Astrocyte of the hippocampus (primary cell): ENCODE measurements at regions not wholly inside any gene's neighbourhood (a gene's known extent, or its start where the extent isn't known, plus 50 kb on each side); places are given as distances from the start of the nearest gene placed in this dataset.

Experiments
- DNase-seq: peaks from one replicate; pipeline ENCODE4 v3.0.0; 2011; ENCODE audit warnings: low read depth, low spot score

DNA sequence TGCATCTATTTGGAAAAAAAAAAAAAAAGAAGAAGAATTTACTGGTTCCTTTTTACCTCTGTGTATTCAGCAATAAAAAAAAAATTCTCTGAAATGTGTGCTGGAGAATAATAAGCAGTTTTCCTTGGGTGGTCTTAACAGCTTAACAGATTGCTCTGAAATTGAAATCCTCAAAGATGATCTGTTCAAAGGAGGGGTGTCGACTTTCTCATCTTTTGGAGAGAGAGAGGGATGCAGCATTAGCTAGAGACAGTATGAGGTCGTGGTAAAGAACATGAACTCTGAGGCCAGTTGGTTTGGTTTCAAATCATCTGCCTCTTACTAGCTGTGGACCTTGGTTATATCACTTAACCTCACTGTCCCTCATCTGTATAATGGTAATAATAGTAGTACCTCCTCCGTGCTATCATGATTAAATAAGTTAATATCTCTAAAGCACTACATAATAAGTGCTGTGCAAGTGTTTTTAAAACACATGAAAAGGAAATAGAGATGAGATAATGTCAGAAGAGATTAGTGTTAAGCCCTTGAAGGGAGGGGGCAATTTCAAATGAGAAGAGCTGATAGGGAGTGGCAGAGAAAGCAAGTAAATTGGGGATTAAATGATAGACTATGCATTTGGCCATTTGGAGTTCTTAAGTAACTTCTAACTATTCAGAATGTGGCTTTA is 109.9 kb upstream of the LIMCH1 start:
- DNase-seq: no peak

DNA sequence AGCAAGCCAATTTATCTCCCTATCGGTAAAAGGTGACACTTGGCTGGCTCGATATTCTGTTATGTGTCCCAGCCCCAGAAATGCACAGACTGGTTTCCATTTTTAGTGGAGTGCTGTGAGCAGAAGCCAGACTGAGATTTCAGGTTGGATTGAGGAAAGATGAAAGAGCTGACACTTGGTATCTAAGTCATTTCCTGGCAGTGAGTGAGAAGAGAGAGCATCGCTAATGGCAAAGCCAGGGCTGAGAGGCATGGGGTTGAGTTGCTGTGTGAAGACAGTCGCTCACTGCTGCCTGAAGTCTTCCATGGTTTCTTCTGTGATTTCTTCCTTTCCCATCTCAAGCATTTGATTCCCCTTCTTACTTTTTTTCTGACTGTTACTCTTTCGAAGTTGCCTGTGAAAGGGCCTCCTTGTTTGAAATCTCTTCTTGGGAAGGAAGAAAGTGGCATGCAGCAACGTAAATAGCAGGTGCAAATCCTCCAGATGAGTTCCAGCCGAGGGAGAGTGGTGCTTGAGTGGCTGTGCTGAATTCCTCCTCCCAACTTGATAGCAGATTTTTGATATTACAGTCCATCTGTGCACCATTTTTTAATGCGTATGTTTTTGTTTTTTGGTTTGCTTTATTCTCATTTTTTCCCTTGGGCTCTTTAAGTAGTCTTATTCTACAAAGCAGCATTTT is 109.2 kb upstream of the LIMCH1 start:
- no peak for DNase-seq

DNA sequence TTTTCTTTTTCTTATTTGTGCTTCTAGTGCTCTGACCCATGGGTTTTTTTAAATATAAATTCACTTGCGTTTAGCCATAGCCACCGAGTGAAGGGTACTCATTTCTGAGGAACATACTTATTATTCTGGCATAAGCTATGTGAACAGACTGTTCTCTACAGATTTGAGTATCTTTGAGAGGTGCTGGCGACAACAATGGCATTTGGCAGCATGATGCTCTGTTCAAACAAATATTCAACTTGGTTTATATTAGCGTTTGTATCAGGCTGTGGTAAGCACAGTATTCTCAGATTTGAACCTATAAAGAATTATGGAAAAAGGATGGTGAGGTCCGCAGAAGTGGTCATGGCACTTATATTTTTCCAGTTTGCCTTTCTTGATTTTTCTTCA is 108.7 kb upstream of the LIMCH1 start:
- DNase-seq: no peak

DNA sequence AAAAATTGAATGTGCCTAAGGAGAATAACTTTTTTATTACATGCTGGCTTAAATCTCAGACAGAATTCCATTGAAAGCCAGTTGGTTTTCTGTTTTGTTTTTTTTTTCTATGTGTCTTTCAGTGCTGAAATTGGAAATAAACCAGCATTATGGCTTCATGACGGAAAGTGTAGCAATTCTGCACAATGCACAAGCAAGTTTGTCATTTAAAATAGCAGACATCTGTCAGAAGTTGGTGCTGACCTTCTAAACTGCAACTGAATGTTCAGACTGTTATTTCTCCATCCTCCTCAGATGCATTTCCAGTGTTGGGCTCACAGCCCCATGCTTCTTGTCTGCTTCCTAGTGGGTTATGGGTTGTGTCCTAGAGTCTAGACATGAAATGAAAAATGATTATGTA is 107.2 kb upstream of the LIMCH1 start:
- peak; percentile 42 for DNase-seq

DNA sequence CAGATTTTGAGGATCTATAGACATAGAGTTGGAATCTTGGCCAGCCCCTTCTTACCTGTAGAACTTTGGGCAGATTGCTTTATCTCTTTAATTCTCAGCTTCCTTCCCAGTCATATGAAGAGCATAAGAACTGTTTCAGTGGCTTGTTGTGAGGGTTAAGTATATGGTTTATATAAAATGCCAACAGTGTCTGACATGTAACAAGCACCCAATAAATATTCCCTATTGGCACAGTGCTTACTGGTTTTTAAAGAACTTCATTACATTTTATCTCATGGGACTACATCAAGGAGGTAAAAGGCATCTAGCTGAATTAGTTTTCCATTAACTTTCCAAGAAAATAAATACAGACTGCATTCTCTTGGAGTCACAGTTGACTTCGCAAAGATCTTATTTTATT is 106.7 kb upstream of the LIMCH1 start:
- DNase-seq: no peak

DNA sequence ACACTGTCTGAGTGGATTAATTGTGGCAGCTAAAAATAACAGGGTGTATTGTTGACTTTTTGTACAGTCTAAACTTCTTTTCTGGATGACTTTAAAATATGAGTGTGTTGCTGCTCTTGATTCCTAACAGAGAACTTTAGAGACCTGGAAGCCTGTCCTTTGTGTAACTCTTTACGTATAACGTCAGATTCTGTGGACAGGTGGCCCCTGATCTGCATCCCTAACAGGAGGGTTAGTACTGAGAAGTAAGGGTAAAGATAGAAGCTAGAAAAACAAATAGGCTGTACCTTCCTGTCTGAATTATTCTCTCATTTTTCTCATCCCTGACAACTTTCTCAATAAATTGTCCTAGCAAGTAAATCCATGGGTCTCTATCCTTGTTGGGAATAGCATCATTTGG is 105.7 kb upstream of the LIMCH1 start:
- DNase-seq: peak; percentile 23

DNA sequence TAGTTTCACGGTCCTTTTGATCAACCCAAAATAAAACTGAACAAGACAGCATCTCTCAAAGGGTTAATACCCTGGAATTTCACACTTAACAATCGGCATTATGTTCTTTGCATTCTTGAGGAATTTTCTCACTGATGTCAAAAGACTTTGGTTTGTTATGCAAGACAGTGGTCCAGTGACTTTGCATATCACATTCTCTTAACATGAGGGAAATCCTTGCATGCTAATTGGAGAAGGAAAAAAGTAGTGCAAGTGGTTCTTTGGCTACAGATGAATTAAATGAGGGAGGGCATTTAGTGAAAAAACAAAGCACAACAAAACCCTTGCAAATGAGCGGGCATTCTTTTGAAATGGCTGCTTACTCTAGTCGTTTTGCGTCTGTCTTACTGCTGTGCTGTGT is 105.1 kb upstream of the LIMCH1 start:
- peak; percentile 94 for DNase-seq

DNA sequence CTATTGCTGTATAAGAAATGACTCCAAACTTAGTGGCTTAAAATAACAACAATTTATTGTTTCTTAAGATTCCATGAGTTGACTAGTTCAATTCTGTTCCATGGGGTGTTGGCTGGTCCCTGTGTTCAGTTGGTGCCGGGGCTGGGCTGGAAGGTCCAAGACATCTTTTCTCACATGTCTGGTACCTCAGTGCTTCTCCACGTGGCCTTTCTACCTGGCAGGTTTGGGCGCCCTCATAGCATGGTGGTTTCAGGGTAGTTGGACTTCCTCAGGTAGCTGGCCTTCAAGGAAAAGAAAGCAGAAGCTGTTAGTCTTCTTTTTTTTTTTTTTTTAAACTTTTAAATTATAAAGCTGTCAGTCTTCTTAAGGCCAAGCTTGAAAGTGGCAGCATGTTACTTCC is 104.6 kb upstream of the LIMCH1 start:
- DNase-seq: peak; percentile 37

DNA sequence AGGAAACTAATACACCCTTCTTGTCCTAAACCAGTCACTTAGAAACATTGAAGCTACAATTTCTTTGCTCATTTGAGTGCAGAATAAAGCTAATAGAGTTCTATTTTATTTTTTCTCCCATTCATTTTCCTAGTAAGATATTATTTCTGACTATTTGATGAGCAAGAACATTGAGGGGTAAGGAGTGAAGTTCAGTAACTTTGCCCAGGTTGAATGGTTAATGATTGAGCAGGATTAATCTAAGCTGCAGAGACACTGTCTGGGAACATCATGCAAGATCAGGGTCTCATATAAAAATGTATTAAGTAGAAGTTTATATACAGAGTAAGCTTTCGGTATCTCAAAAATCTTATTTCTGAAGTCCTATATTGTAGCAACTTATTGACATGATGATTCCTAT is 102.4 kb upstream of the LIMCH1 start:
- no peak for DNase-seq

DNA sequence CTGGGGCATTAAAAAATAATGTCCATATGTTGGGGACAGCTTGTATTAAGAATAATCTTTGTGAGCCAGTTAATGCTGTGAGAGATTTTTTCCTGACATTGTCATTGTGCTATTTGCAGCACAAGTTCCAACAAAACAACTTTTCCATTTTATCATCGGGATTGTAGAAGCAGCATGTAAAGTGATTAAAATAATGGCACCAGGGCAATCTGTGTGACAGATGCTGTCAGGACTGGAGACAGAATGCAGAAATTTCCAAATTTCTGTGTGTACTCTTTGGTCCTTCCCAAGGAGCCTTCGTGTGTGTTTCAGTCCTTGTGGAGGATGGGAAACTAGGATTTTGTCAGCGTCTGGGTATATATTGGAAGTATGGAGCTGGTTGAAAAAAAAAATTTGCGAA is 101.5 kb upstream of the LIMCH1 start:
- DNase-seq: no peak

DNA sequence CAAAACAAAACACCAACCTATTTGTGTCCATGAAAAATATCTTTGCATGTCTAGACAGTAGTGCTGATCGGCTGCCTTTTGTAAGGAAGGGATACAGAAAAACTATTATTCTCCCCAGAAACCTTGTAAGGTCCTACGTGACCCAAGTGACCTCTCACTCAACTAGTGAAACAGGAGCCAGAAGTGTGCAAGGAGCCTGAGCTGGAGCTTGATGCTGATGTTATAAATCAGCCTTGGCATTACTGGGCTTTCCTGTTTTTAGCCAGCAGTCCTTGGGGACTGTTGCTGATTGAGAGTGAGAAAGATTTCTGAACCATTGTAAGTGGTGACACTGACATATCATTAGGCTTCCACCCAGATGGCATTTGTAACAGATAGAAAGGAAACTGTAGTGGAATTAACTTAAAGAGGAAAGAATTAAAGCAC is 100.8 kb upstream of the LIMCH1 start:
- no peak for DNase-seq

DNA sequence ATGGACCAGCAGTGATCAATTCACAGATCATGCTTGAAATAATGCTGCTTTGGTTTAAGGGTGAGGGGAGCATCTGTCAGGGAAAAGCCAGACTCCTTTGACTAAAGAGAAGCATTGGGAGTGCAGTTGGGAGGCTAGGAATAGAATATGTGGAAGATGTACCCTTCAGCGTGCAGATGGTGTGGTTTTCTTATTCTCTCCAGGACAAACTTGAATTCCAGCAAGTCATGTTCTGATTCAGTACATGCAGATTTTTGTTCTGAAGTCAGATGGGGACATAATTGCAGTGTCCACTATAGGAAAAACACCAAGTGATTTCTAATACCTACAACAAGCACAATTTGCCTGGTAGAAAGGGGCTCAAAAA is 99.0 kb upstream of the LIMCH1 start:
- DNase-seq: no peak

DNA sequence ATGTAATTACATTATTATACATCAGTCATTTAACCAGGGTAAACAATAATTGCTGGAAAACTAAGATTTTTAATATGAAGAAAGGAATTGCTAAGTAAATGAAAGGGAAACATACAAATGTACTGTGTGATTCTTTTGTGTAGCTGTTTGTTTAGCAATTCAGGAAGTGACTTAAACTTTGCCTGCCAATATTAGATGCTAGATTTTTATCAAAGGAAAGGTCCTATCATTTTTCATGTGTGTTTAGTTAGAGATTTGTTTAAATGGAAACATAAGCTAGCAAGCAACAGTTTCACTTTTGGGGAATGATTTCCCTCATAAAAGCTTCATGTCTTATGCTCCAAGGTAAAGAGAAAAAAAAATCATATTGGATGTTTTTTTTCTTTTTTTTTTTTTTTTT is 95.1 kb upstream of the LIMCH1 start:
- DNase-seq: no peak

DNA sequence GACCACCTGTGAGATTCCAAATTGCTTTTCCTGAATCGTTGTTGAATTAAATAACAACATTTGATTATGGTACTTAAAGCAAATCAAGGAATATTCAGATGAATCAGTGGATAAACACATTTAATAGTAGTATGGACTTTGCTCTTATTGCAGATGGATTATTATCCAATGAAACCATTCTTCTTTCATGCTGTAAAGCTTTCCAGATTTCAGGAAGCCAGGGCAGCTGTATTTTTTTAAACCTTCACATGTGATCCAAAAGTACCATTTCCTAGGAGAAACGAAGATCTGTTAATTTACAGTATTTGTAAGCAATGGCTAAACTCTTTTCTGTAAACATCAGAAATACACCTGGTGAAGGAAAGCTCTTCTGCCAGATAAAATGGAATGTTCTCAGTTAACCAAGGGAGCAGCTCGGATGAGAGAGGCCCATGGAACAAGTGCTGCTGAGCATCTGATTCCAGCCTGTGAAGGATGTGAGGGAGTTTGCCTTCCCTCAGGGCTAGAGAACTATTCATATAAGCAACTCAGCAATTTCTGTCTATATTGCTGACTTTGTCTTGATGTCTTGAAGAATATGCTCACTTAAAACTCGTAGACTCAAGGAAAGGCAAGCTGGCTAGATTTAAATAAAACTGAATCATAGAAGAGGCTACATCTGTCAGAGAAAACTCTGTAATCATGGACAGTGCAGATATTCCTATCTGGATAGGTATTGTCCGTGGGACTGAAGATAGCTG is 94.4 kb upstream of the LIMCH1 start:
- no peak for DNase-seq

DNA sequence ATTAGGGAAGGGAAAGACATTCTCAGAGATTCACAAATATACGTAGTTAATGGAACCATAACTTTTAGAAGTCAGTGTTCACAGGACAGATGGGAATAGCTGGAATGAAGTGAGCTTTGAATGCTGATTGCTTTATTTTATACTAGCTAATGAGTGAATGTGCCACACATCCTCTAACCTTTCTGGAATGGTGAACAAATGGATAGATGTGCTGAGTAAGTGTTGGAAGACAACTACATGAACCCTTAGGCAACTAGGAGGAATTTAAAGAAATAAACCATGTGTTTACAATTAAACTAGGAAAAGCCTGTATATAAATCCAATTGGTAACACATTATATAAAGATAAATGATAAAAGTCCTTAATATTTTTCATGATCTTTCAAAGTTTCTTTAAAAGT is 91.6 kb upstream of the LIMCH1 start:
- DNase-seq: no peak

DNA sequence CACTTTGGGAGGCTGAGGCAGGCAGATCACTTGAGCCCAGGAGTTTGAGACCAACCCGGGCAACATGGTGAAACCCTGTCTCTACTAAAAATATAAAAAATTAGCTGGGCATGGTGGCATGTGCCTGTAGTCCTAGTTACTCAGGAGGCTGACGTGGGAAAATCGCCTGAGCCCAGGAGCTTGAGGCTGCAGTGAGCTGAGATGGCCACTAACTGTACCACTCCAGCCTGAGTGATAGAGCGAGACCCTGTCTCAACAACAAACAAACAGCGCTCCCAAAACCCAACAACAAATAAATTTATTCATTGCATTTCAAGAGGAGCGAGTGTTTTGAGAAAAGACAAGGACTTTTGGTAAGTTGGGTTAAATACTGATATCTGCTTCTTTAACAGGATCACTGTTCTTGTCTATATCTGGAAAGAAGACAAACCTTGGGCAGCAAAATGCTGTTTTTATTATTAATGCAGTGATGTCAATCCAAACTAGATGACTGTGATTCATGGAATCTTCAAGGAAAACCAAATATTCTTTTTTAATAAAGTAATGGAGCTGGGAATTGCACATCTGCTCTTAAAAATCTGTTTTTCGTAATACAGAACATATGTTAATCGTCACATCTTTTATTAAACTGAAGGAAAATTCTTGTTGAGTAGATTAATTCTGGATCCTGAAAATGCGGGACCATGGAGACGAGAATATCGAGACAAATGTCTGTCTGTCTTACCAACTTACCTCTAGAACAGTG is 90.8 kb upstream of the LIMCH1 start:
- DNase-seq: no peak

DNA sequence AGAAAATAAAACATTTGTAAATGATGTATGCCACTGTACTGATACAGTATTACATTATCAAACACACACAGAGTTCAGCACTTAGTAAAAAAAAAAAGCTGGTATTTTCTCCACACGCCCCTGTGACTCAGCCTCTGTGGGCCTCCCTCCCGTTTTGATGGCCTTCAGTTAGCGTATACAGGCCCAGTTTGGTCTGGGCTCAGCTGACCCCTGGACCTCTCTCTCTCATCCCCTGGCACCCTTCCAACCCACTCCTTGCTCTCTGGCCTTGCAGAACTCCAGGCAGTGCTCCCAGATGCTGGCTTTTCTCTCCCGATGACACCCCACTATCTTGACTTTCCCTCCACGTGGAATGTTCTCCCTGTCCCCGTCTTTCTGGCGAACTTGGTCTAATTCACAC is 89.0 kb upstream of the LIMCH1 start:
- peak; percentile 34 for DNase-seq

DNA sequence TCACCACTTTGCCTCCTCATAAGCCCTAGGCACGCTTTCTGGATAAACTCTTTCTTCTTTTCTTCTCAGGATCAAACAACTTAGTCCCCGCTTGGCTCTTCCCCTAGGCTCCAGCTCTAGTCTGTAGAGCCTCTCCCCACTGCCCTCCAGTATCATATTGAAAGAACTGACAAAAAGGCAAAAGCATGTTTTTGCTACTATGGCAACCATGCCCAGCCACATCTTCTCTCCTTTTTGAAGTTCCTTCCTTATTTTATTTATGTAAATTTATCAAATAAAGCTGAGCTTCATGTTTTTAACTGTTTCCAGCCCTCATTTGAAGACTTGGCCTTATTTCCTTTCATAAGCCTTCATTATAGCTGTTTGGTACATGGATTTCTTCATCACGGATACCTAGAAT is 86.0 kb upstream of the LIMCH1 start:
- no peak for DNase-seq

DNA sequence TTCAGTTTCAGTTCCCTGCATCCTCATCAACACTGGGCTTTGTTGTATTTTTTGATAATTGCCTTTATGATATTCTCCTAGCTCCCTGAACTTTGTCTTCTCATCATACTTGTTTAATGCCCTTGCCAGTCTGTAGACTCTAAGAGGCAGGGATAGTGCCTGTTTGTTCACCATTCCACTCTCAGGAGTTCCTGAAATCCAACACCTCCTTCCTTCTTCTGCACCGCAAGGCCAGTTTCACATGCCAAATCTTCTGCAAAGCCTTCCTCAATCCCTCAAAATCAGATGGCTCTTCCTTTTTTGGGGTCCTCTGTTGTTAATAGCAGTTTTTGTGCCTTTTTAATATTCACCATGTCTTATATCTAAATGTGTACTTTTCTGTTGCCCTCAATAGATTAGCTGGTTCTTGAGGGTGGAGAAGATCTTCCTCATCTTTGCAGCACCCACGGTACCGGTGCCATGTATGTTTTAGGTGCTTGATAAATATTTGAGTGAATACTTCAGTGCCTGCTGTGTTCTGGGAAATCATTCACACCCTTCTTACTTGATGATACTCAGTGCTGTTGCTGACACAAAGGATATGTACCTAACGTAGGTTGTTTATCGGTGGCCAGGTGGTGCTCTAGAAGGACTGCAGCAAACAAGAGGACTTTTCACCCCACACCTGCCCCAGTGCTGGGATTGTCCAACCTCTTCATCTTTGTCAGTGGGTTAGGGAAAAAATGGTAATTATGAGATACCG is 85.3 kb upstream of the LIMCH1 start:
- no peak for DNase-seq

DNA sequence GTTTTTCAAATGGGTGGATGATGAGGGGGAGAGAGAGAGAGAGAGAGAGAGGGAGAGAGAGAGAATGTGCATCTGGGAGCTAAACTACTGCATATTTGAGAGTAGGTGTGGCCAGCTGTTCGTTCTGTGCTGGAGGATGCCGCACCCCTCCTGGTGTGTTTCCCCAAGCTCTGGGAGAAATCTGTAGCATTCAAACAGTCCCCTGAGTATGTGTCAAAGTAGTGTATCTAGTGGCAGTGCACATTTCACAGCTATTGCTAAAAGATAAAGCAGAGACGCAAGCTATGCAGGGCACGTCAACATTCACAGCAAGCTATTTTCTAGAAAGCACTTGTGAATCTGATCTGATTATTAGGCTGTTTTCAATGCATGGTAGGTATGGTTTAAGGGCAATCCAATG is 83.5 kb upstream of the LIMCH1 start:
- DNase-seq: no peak

DNA sequence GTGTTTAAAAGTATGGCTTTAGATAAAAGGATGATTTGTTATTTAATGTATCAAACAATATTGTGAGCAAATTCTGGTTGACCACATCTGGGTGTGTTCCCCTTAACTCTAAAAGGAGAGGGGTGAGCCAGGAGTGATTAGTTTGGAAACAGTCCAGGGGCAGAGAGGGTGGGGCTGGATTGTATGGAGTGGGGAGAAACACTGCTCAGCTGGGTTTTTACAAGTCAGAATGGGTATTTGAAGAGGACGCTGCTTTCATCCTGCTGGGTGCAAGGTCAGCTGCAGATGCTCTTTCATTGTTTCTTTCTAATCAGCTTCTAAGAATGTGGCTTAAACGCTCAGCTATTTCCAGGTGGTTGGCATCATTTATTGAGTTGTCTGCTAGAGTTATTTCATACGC is 82.8 kb upstream of the LIMCH1 start:
- DNase-seq: no peak
